Loucy (cell line): ENCODE measurements at regions not wholly inside any gene's neighbourhood (a gene's known extent, or its start where the extent isn't known, plus 50 kb on each side); places are given as distances from the start of the nearest gene placed in this dataset.
A peak's percentile ranks its signal among the peaks of the same experiment; 100 is the strongest.

Experiments
- EZH2phosphoT487 ChIP-seq: fragments of 200-600 bp; IDR thresholded peaks from 2 replicates; pipeline ENCODE4 v1.6.1; 2018; ENCODE audit warnings: antibody characterized with exemption, mild to moderate bottlenecking, moderate library complexity, borderline replicate concordance
- TF ChIP-seq, protein P1 (sequence below): fragments of 200-600 bp; sonication (generic); conservative IDR thresholded peaks from 2 replicates; pipeline ENCODE4 v1.5.1; 2014; ENCODE audit warnings: mild to moderate bottlenecking, antibody characterized with exemption, low read length

DNA sequence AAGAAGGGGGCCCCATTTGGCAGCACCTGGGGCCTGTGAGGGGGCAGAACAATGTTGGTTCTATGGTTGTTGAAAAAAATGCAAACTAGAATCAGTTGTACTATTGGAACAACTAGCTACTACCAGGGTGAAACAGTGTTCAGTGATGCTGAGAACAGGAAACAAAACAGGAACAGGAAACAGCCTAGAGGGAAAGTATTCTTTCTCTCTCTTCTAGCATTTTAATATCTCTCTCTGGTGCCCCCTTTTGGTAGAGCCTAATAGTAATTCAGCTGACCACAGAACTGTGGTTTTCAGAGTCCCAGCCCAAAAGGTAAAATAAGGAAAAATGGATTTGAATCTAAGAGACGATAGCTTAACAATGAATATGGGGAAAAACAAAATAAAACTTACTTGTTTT lies 138.0 kb upstream of the KCNN2 start:
- TF ChIP-seq, protein P1, sequence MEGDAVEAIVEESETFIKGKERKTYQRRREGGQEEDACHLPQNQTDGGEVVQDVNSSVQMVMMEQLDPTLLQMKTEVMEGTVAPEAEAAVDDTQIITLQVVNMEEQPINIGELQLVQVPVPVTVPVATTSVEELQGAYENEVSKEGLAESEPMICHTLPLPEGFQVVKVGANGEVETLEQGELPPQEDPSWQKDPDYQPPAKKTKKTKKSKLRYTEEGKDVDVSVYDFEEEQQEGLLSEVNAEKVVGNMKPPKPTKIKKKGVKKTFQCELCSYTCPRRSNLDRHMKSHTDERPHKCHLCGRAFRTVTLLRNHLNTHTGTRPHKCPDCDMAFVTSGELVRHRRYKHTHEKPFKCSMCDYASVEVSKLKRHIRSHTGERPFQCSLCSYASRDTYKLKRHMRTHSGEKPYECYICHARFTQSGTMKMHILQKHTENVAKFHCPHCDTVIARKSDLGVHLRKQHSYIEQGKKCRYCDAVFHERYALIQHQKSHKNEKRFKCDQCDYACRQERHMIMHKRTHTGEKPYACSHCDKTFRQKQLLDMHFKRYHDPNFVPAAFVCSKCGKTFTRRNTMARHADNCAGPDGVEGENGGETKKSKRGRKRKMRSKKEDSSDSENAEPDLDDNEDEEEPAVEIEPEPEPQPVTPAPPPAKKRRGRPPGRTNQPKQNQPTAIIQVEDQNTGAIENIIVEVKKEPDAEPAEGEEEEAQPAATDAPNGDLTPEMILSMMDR = peak; percentile 47
- TF ChIP-seq EZH2phosphoT487 = no peak
